Medulla oblongata (tissue), 1 donor: ENCODE measurements at regions not wholly inside any gene's neighbourhood (a gene's known extent, or its start where the extent isn't known, plus 50 kb on each side); places are given as distances from the start of the nearest gene placed in this dataset.
"Not testable (repeated sequence)": the region's sequence is repeated elsewhere in the genome, so short reads cannot be mapped to it uniquely, and the experiment has no call there.

Source experiments
- DNase-seq: peaks from one replicate; pipeline ENCODE4 v3.0.0-alpha.2; 2015; ENCODE audit errors: extremely low spot score

GRCh38 chr18:22503803-22504202 is 86.1 kb upstream of the CTAGE1 start:
- DNase-seq = no peak

GRCh38 chr18:22504251-22505030 is 86.7 kb upstream of the CTAGE1 start:
- DNase-seq = no peak

- DNase-seq = no peak
These were observed 87.5 kb upstream of the CTAGE1 start for GRCh38 chr18:22505141-22505591.

GRCh38 chr18:22507055-22507454 is 89.3 kb upstream of the CTAGE1 start:
- no peak for DNase-seq

GRCh38 chr18:22509423-22509822 is 91.7 kb upstream of the CTAGE1 start:
- no peak for DNase-seq

GRCh38 chr18:22510697-22511096 is 93.0 kb upstream of the CTAGE1 start:
- no peak for DNase-seq

GRCh38 chr18:22513721-22514481 is 96.2 kb upstream of the CTAGE1 start:
- no peak for DNase-seq

- no peak for DNase-seq
These were observed 96.9 kb upstream of the CTAGE1 start for GRCh38 chr18:22514655-22515054.

- no peak for DNase-seq
These were observed 97.5 kb upstream of the CTAGE1 start for GRCh38 chr18:22515250-22515649.

- DNase-seq = no peak
These were observed 99.6 kb upstream of the CTAGE1 start for GRCh38 chr18:22517356-22517755.

- no peak for DNase-seq
These were observed 103.5 kb upstream of the CTAGE1 start for GRCh38 chr18:22521026-22521707.

GRCh38 chr18:22523481-22523880 is 105.8 kb upstream of the CTAGE1 start:
- no peak for DNase-seq

- no peak for DNase-seq
These were observed 107.1 kb upstream of the CTAGE1 start for GRCh38 chr18:22524783-22525182.

- no peak for DNase-seq
These were observed 107.6 kb upstream of the CTAGE1 start for GRCh38 chr18:22525313-22525712.

GRCh38 chr18:22525883-22526282 is 108.2 kb upstream of the CTAGE1 start:
- no peak for DNase-seq

GRCh38 chr18:22528291-22528690 is 110.6 kb upstream of the CTAGE1 start:
- no peak for DNase-seq

GRCh38 chr18:22534706-22535105 is 117.0 kb upstream of the CTAGE1 start:
- DNase-seq = not testable (repeated sequence)

- DNase-seq = no peak
These were observed 118.8 kb upstream of the CTAGE1 start for GRCh38 chr18:22536558-22536957.

- no peak for DNase-seq
These were observed 120.7 kb upstream of the CTAGE1 start for GRCh38 chr18:22538426-22538825.

GRCh38 chr18:22539051-22539765 is 121.5 kb upstream of the CTAGE1 start:
- DNase-seq = no peak

- no peak for DNase-seq
These were observed 123.5 kb upstream of the CTAGE1 start for GRCh38 chr18:22541232-22541631.

- DNase-seq = no peak
These were observed 124.7 kb upstream of the CTAGE1 start for GRCh38 chr18:22542406-22542835.
